ENCODE measurements at regions not wholly inside any gene's neighbourhood (a gene's known extent, or its start where the extent isn't known, plus 50 kb on each side); places are given as distances from the start of the nearest gene placed in this dataset.
"Not testable (repeated sequence)": the region's sequence is repeated elsewhere in the genome, so short reads cannot be mapped to it uniquely, and the experiment has no call there.

GRCh38 chr3:154658000-154658399 is 228.0 kb upstream of the GPR149 start:
- no peak for DNase-seq

GRCh38 chr3:154657218-154657617 is 227.2 kb upstream of the GPR149 start:
- DNase-seq: no peak

- no peak for DNase-seq
Measured at GRCh38 chr3:154656486-154656885, 226.5 kb upstream of the GPR149 start.

- no peak for DNase-seq
Measured at GRCh38 chr3:154642145-154642544, 212.2 kb upstream of the GPR149 start.

DNA sequence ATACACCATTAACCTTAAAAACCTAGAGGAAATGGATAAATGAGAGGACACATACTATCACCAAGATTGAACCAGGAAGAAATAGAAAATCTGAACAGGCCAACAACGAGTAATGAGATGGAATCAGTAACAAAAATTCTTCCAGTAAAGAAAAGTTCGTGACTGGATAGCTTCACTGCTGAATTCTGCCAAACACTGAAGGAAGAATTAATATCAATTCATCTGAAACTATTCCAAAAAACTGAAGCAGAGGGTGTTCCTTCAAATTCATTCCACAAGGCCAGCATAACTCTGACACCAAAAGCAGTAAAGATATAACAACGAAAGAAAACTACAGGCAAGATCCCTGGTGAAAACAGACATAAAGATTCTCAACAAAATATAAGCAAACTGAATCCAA is 195.8 kb upstream of the GPR149 start:
- DNase-seq: no peak

DNA sequence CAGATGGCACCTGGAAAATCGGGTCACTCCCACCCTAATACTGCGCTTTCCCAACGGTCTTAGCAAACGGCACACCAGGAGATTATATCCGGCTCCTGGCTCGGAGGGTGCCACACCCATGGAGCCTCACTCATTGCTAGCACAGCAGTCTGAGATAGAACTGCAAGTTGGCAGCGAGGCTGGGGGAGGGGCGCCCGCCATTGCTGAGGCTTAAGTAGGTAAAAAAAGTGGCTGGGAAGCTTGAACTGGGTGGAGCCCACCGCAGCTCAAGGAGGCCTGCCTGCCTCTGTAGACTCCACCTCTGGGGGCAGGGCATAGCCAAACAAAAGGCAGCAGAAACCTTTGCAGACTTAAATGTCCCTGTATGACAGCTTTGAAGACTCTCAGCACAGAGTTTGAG is 189.6 kb upstream of the GPR149 start:
- DNase-seq: not testable (repeated sequence)

DNA sequence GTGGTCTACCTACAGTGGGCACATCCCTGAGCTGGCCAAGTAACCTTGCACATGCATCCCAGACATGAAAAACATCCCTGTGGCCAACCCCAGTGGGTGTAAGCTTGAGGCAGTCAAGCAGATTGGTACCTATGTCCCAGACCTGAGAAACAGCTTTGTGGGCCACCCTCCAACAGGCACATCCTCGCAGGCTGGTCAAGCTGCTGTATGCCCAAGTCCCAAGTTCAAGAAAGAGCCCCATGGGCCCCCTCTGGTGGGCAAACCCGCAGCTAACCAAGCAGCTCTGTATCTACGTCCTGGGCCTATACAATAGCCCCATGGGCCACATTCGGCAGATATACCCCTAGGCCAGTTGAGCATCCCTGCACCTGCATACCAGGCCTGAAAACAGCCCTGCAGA is 186.3 kb upstream of the GPR149 start:
- no peak for DNase-seq

- DNase-seq: no peak
Measured at GRCh38 chr3:154615471-154615870, 185.5 kb upstream of the GPR149 start.

DNA sequence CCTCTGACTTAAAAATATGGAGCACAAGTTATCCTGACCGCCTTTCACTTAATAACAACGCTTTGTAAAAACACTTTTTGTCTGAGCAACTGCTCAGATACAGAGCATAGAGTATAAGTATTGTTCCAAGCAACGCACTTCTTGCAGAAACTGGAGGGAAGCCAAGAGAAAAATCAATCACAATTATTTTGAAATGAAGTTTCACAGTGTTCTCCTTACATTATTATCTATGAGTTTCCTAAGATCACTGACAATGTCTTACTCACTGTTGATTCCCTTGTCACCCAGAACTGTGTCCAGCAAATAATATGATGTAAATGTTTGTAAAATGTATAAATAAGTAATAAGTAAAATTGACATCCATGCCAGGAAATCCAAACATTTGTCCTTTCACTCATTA is 184.6 kb upstream of the GPR149 start:
- no peak for DNase-seq

DNA sequence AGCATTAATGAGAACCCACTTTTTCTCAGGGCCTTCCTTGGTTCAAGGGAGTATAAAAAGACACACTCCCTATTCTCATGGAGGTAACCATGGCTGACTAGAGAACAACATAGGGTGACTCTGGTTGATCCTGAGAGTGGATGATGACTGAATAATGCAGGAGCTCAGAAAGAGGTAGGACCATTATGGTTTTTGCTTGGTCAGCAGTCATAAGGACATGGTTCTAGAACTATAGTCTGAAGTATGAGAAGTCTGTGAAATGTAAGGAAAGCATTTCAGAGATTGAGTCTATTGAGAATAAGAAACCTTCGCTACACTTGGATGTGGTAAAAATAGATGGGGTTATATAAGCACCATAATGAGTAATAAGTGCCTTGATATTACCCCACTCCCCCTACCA is 184.1 kb upstream of the GPR149 start:
- DNase-seq: no peak

GRCh38 chr3:154602241-154602640 is 172.3 kb upstream of the GPR149 start:
- DNase-seq: no peak

DNA sequence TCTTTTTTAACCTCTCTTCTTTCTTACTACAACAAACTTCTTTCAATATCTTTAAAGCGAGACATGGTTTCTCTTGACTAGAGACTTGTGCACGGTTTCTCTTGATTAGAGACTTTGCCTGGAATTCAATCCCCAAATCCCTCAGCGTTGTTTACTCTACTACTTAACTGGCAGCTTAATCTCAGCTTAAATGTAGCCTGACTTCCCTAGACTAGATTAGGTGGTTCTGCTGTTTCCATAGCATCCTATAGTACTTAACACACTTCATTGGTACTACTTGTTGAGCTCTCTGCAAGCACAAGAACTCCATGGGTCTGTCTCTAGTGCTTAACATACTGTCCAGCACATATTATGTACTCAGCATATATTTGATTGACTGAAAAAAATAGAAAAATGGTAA is 168.2 kb upstream of the GPR149 start:
- DNase-seq: no peak

- no peak for DNase-seq
Measured at GRCh38 chr3:154590675-154591384, 160.8 kb upstream of the GPR149 start.

DNA sequence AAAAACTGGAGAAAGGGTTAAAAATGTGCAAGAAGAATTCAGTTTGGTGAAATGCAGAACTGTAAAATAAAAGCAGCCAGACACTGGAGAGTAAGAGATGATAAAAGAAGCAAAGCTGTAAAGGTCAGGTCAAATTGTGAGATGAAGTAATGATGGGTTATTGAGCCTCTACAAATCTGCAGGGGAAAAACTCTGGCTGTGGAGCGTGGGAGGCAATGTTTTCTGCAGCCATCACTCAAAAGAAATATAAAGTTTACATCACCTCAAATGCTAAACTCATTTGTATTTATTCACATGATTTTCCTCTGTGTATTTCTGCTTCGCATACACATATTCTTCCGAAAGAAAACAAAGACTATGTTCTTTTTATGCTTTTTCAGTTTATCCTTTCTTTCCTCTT is 158.8 kb upstream of the GPR149 start:
- no peak for DNase-seq

DNA sequence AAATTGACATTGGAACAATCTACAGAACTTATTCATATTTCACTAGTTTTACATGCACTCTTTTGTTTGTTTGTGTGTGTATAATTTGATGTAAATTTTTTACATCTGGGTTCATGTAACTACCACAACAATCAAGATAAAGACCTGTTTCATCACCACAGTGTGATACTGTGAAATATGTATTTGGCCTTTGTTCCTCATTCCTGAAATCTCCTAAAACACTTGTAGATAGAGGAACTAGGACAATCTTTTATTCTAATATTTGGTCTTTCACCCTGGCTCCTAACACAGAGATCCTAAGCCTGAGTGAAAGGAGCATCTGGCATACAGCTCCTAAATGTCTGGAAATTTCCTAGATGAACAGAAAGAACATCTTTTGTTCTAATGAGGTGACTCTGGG is 155.0 kb upstream of the GPR149 start:
- no peak for DNase-seq

DNA sequence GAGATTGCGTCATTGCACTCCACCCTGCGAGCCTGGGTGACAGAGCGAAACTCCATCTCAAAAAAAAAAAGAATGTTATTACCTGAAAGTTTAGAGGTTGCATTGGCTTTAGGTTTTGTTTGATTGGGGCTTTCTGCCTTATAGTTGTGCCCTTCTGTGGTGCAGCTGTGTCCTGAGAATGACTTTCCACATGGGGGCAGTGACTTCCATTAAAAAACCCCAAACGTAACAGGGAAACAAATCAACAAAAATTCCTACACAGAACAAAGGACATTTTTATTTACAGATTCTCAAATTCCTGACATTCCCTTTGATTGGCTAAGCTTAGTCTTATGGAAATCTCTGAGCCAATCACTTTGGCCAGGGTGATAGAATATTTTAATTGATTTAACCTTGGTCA is 154.1 kb upstream of the GPR149 start:
- DNase-seq: no peak

DNA sequence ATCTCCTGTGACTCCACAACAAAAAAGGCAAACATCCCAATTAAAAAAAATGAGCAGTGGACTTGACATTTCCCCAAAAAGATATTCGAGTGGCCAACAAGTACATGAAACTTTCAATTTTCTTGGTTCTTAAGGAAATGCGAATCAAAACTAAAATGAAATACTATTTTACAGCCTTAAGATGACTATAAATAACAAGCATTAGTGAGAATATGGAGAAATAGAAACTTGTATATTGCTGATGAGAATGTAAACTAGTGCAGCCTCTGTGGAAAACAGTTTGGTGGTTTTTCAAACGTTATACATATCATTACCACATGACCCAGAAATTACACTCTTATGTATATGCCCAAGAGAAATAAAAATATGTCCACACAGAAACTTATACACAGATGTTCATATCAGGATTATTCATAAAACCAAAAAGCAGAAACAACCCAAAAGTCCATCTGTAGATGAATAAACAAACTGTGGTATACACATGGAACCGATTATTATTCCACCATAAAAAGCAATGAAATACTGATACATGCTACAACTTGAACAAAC is 153.2 kb upstream of the GPR149 start:
- DNase-seq: no peak

DNA sequence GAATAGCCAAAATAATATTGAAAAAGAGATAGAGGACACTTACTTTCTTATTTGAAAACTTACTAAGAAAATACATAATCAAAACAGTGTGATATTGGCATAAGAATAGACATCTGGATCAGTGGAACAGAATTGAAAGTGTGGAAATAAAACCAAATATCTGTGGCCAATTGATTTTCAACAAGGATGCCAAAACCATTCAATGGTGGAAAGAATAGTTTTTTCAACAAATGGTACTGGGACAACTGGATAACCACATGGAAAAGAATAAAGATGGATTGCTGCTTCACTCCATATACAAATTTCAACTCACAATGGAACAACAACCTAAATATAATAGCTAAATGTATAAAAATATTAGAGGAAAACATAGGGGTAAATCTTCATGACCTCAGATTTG is 152.5 kb upstream of the GPR149 start:
- no peak for DNase-seq

GRCh38 chr3:154571553-154572226 is 141.7 kb upstream of the GPR149 start:
- DNase-seq: no peak

DNA sequence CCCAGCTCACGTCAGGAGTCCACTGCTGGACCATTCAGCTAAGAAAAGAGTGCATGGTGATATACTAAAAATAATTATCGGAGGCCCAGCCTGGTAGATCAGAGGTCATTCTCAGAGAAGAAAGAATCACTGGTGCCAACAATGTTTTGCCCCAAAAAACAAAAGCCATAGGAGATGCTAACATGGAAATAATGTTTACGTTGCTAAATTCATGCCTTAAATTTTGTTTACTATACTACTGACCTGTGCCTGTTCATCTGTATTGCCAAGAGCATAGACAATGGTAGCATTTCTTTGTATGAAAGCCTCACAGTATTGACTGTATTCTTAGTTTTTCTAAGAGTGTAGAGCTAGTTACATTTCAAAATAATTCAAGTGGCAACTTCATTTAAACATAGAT is 138.1 kb upstream of the GPR149 start:
- no peak for DNase-seq

- DNase-seq: no peak
Measured at GRCh38 chr3:154559623-154560022, 129.6 kb upstream of the GPR149 start.

DNA sequence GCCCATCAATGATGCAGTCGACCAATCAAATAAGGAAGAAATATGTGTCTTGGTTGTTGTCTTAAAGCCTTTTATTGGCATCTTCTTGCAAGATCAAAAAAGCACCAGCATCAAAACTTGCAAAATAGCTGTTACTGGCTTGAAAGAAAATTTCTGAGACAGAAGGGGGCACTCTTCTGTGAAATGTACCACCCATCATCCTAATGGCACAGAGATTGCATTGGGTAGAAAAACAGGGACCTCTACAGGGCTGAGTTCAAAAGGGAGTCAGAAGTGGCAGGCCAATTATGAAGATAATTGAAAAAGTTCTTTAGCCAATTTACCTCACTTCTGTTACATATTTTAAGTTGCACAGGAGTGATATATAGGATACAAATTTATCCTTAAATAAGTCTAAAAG is 122.3 kb upstream of the GPR149 start:
- no peak for DNase-seq

- no peak for DNase-seq
Measured at GRCh38 chr3:154549391-154549790, 119.4 kb upstream of the GPR149 start.

DNA sequence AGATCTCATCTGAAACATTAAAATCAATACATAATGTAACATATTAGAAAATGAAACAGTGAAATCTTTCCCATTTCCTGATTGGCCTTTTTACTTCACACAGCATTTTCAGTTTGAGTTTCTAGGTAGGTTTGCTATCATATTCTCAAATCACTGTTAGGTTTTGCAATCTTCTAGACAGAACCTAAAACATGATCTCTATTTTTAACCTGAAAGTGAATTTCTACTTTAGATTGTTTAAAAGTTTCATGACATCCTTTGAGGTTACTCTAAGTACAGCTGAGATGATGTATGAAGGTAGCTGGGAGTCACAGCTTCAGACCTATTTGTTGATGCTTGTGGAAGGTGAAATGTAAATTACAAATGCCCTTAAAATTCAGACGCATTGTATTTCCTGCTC is 118.4 kb upstream of the GPR149 start:
- DNase-seq: no peak

DNA sequence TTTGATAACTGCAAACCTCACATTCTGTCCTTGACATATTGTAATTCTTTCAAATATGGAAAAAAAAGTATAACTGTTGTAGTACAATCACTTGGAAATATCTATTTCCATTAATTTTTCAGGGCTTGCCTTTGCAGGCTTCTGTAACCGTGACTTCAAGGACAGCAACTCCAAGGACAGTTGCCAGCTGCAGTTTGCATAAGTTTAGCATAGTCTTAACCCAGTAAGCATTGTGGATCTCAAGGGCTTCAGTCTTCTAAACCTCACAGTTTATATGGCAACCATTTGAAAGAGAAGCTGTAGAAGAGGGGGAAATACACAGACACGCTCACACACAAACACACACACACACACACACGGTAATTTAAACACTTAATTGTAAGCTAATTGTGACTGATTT is 112.8 kb upstream of the GPR149 start:
- no peak for DNase-seq

Measured in activated gamma-delta T cell (primary cell).